ENCODE measurements at regions not wholly inside any gene's neighbourhood (a gene's known extent, or its start where the extent isn't known, plus 50 kb on each side); places are given as distances from the start of the nearest gene placed in this dataset.

- TF ChIP-seq CTCF (IDR thresholded peaks at IDR 0.05) (no peak), POLR2AphosphoS5 (IDR thresholded peaks at IDR 0.05; ENCODE audit: insufficient read depth in 1 of 2, low read depth in 1 of 2) (no peak), POLR2A (IDR thresholded peaks at IDR 0.05) (no peak)
Measured at GRCh38 chr6:104559435-104560202, 300.1 kb downstream of the HACE1 start.
